Adrenal gland (tissue), 9 donors: ENCODE measurements at regions not wholly inside any gene's neighbourhood (a gene's known extent, or its start where the extent isn't known, plus 50 kb on each side); places are given as distances from the start of the nearest gene placed in this dataset.
A peak's percentile ranks its signal among the peaks of the same experiment; 100 is the strongest.

Experiments
- DNase-seq, 7 donors: peaks; one replicate each; pipeline ENCODE4 v3.0.0-alpha.2; 2019 to 2020
- H3K27ac ChIP-seq, 5 donors: fragments of 200-600 bp; sonication (generic) in 4 of 5; 1 replicate in 3 of 5; 2 replicates in 2 of 5; pipeline versions ENCODE4 v1.5.1 to v1.8.0; 2016 to 2020; ENCODE audit warnings: mild to moderate bottlenecking in 1 of 5
- H3K27me3 ChIP-seq: fragments of 200-600 bp; 2 replicates; pipeline ENCODE4 v1.8.0; 2021
- H3K36me3 ChIP-seq, 2 donors: fragments of 200-600 bp; replicated peaks in 1 of 2; 1 replicate in 1 of 2; 2 replicates in 1 of 2; pipeline versions ENCODE4 v1.5.1 to v1.8.0; 2018 to 2022
- H3K4me1 ChIP-seq, 2 donors: fragments of 200-600 bp; replicated peaks in 1 of 2; 1 replicate in 1 of 2; 2 replicates in 1 of 2; pipeline versions ENCODE4 v1.5.1 to v1.8.0; 2018 to 2021
- H3K4me3 ChIP-seq, 4 donors: fragments of 200-600 bp; sonication (generic) in 3 of 4; one replicate each; pipeline ENCODE4 v1.5.1; 2016 to 2018
- H3K9me3 ChIP-seq, 3 donors: fragments of 200-600 bp; sonication (generic) in 1 of 3; replicated peaks in 1 of 3; 1 replicate in 2 of 3; 2 replicates in 1 of 3; pipeline versions ENCODE4 v1.5.1 to v1.8.0; 2016 to 2021
- POLR2A ChIP-seq, 2 donors: fragments of 450-650 bp; IDR thresholded peaks; one replicate each; pipeline ENCODE4 v1.6.1; 2017; ENCODE audit warnings: antibody characterized with exemption in 2 of 2, mild to moderate bottlenecking in 2 of 2, moderate library complexity in 1 of 2
- WGBS, 4 donors: extraction: QIAGEN DNeasy Blood & Tissue Kit in 2 of 4; methylation state at CpG; one replicate each; pipeline versions ENCODE4 v1.1.5 to v1.1.7; 2013 to 2017; 5-methylcytosine and 5-hydroxymethylcytosine counted together
- intact Hi-C, 2 donors: fragments of 100-400 bp; cut with DNase I; formaldehyde crosslinking; loops; one replicate each; pipeline versions ENCODE4 v1.14.1 to v1.15.0; 2022 to 2023
- TF ChIP-seq, protein P1 (sequence below), 6 experiments: fragments of 450-650 bp in 4 of 6; fragments of 200-600 bp in 2 of 6; sonication (generic) in 1 of 6; IDR thresholded peaks; 1 replicate in 5 of 6; 2 replicates in 1 of 6; pipeline versions ENCODE4 v1.5.1 to v1.8.0; 2016 to 2021; ENCODE audit warnings: antibody characterized with exemption in 6 of 6, mild to moderate bottlenecking in 2 of 6, moderate library complexity in 1 of 6
- donor health status: healthy with polysubstance abuse.
- donor health status: Bipolar disorder and iron deficiency.
- donor health status: DM: yes; HTN: yes; CAD: no.
- donor health status: DM: no; HTN: no; CAD: no.
- donor health status: DM: no; HTN: no; CAD: no.

DNA sequence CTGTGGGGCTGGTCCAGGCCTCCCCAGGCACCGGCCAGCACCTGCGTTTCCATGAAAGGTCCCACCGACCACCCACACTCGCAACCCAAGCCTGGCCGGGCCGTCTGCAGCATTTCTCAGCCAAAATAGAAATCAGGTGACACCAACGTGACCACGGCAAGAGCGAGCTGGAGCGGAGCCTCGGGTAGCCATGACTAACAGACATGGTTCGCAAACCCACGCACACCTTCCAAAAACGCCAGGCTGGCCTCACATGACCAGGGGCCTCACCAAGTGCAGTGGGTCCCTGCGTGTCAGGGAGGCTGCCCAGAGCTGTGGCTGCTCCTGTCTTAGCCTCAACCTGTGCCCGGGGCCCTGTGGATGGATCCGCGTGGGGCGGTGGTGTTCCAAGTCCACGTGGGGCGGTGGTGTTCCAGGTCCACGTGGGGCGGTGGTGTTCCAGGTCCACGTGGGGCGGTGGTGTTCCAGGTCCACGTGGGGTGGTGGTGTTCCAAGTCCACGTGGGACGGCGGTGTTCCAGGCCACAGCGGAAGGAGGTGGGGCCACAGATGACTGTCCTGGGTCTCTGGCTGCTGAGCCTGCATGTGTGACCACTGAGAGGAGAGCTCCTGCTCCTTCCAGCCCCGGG, 64.4 kb upstream of the ADGRA1 start:
- no peaks in the 10 kb centered on the region for H3K27me3 ChIP-seq

DNA sequence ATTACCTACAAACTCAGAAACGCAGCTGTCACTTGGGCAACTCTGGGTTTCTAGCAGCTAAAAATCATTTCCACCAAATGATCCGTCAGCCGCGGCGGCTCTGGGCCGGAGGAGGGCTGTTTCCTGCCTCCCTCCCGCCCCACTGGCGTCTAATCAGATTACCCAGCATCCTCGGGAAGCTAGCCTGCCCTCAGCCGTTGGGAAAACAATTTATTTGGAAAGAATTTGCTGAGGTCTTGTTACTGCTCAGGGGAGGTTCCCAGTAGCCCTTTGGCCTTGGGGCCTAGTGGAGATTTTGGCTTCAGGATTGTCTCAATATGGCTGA, 65.0 kb upstream of the ADGRA1 start:
- 30 to 47% (median 34%) methylated on average over 9 to 10 of the region's 10 CpGs for WGBS, 4 donors
- peak in 2 of 7 donors; percentile 30 to 70 for DNase-seq
- H3K27ac ChIP-seq, result peak overlapping the region in 1 of 5 donors; percentile 38
- no peak overlapping the region for H3K4me3 ChIP-seq
- TF ChIP-seq, protein P1, sequence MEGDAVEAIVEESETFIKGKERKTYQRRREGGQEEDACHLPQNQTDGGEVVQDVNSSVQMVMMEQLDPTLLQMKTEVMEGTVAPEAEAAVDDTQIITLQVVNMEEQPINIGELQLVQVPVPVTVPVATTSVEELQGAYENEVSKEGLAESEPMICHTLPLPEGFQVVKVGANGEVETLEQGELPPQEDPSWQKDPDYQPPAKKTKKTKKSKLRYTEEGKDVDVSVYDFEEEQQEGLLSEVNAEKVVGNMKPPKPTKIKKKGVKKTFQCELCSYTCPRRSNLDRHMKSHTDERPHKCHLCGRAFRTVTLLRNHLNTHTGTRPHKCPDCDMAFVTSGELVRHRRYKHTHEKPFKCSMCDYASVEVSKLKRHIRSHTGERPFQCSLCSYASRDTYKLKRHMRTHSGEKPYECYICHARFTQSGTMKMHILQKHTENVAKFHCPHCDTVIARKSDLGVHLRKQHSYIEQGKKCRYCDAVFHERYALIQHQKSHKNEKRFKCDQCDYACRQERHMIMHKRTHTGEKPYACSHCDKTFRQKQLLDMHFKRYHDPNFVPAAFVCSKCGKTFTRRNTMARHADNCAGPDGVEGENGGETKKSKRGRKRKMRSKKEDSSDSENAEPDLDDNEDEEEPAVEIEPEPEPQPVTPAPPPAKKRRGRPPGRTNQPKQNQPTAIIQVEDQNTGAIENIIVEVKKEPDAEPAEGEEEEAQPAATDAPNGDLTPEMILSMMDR (IDR thresholded peaks at IDR 0.05), result no peak
- no peak for TF ChIP-seq POLR2A (IDR thresholded peaks at IDR 0.05)
- intact Hi-C loops, result no loop called here
- no peaks in the 10 kb centered on the region for H3K27me3 ChIP-seq
- no peaks in the 10 kb centered on the region for H3K36me3 ChIP-seq
- no peaks in the 10 kb centered on the region for H3K9me3 ChIP-seq
- no peaks in the 10 kb centered on the region for H3K4me1 ChIP-seq

More for the DNA sequence above, 64.4 kb upstream of the ADGRA1 start:
- intact Hi-C loops, result no loop called here
- Histone ChIP-seq H3K4me3 (no peak overlapping the region), H3K9me3 (no peaks in the 10 kb centered on the region), H3K36me3 (no peaks in the 10 kb centered on the region), H3K27ac (no peak overlapping the region), H3K4me1 (no peaks in the 10 kb centered on the region)
- TF ChIP-seq, protein P1 (IDR thresholded peaks at IDR 0.05), result no peak
- no peak for TF ChIP-seq POLR2A (IDR thresholded peaks at IDR 0.05)
- 80 to 91% (median 87%) methylated on average over 19 to 31 of the region's 31 CpGs for WGBS, 4 donors
- DNase-seq, result no peak

DNA sequence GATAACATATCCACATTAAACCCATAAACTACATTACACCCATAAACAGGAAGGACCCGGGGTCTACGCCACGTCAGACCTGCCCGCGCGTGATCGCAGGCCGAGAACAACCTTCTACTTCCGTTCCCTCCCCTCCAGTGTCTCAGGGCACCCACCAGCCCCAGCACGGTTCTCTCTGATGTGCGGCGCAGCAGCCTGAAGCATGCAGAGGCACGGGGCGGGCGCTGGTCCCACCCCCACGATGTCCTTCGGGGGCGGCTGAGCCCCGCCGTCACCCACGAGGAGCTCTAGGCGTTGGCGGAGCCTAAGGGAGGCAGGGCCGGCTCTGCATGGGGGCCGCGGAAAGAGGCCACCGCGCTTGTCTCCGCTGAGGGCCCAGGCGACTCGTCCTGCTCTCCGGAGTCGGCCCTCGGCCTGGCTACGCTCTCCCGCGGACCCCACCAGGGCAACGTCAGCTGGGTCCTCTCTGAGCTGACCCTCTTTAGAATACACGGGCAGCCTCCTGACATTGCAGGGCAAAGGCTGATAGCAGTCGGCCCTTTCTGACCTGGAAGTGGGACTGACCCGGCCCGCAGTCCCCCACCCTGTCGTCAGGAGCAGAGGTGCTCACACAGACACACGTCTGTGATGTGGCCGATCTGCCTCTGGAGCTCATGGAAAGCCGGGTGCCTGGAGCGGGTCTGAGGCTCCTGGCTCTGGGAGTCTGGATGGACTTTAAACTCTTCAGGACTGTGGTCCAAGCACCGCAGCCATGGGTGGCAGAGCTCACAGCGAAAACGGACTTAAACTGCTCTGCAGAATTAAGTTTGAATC, 65.6 kb upstream of the ADGRA1 start:
- Histone ChIP-seq H3K4me1 (no peaks in the 10 kb centered on the region), H3K4me3 (no peak overlapping the region), H3K27ac (peak overlapping the region in 1 of 5 donors; percentile 38), H3K36me3 (no peaks in the 10 kb centered on the region), H3K9me3 (no peaks in the 10 kb centered on the region), H3K27me3 (no peaks in the 10 kb centered on the region)
- DNase-seq, result no peak
- intact Hi-C loops, result no loop called here
- WGBS, 4 donors, result 75 to 85% (median 82%) methylated on average over 12 to 50 of the region's 50 CpGs
- TF ChIP-seq, protein P1 (IDR thresholded peaks at IDR 0.05), result no peak

DNA sequence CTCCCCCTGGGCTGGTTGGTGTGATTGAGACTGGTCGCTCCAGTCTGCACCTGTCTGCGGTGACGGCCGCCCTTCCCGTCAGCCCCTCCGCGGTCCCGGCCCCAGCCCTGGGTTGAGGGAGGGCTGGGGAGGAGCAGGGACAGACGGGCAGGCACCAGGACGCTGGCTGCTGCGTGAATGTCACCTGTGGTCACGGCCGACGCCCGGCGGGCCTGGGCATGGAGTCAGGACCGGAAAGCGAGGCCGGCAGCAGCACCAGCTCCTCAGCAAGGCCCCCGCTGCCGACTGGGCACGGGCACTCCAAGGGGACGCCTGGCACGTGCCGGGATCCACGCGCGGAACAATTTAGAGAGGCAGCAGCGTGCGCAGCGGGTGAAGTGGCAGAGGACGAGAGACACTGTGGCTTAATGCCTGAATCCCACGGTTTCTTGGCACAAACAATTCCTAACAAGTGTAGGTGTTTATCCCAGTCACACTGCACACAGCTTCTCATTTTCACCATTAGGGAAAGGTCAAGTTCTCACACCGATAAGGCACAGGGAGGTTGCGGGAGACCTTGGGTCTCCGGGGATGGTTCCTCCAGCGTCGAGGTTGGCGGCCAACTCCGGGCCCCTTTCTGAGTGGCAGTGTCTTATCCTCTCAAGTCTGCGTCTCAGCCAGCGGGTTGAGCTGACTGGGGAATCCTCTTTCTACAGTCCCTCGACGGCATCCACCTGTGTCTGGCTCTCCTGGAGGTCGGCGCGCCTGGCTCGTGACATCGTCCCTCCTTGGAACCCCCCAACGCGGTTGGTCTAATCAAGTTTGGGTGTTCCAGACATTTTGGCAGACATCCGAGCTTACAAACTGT, 66.4 kb upstream of the ADGRA1 start:
- H3K27ac ChIP-seq, result no peak overlapping the region
- WGBS, 4 donors, result 86 to 93% (median 90%) methylated on average over 48 to 52 of the region's 52 CpGs
- TF ChIP-seq, protein P1 (IDR thresholded peaks at IDR 0.05), result no peak
- no peak for TF ChIP-seq POLR2A (IDR thresholded peaks at IDR 0.05)
- H3K27me3 ChIP-seq, result no peaks in the 10 kb centered on the region
- no peaks in the 10 kb centered on the region for H3K9me3 ChIP-seq
- no peak overlapping the region for H3K4me3 ChIP-seq
- intact Hi-C loops, result no loop called here
- H3K36me3 ChIP-seq, result no peaks in the 10 kb centered on the region
- DNase-seq, result no peak
- no peaks in the 10 kb centered on the region for H3K4me1 ChIP-seq
